H1 (cell line): ENCODE measurements at regions not wholly inside any gene's neighbourhood (a gene's known extent, or its start where the extent isn't known, plus 50 kb on each side); places are given as distances from the start of the nearest gene placed in this dataset.

Experiments
- CTCF ChIA-PET: fragments of 300-600 bp; sonication (Branson Sonifier 250); formaldehyde crosslinking; loops from one replicate; lab custom pipeline; 2021; ENCODE audit not compliant: partially characterized antibody; lab: Charles Lee
- POLR2A ChIA-PET: fragments of 300-600 bp; sonication (Branson Sonifier 250); formaldehyde crosslinking; loops from one replicate; lab custom pipeline; 2021; ENCODE audit warnings: inconsistent platforms; ENCODE audit not compliant: partially characterized antibody; lab: Charles Lee
- DNase-seq, 2 experiments: peaks; one replicate each; pipeline versions ENCODE4 v3.0.0 to v3.0.0-alpha.2; 2010 to 2022; ENCODE audit warnings: low spot score in 2 of 2, low read depth in 1 of 2, mixed read lengths in 1 of 2
- FAIRE-seq: peaks from 2 replicates; lab custom pipeline; 2011; peaks lifted over from hg19 to GRCh38; lab: Jason Lieb, UNC
- H2AFZ ChIP-seq: 2 replicates; pipeline ENCODE4 v1.8.1; 2012; ENCODE audit warnings: low read length, inconsistent platforms
- H2AK5ac ChIP-seq: 2 replicates; pipeline ENCODE4 v1.6.1; 2013; ENCODE audit warnings: low read depth, low read length
- H2BK120ac ChIP-seq: replicated peaks from 2 replicates; pipeline ENCODE3; 2013; ENCODE audit warnings: low read depth, low read length, inconsistent platforms
- H2BK12ac ChIP-seq: 2 replicates; pipeline ENCODE4 v1.6.1; 2013; ENCODE audit warnings: low read depth, low read length
- H2BK15ac ChIP-seq: 2 replicates; pipeline ENCODE4 v1.6.1; 2013; ENCODE audit warnings: low read length
- H2BK20ac ChIP-seq: 2 replicates; pipeline ENCODE4 v1.6.1; 2013; ENCODE audit warnings: low read length
- H2BK5ac ChIP-seq: 2 replicates; pipeline ENCODE4 v1.6.1; 2013; ENCODE audit warnings: low read depth, low read length
- H3K14ac ChIP-seq: 2 replicates; pipeline ENCODE4 v1.6.1; 2013; ENCODE audit warnings: inconsistent platforms; ENCODE audit not compliant: insufficient read length
- H3K18ac ChIP-seq: 2 replicates; pipeline ENCODE4 v1.6.1; 2013; ENCODE audit warnings: low read length; ENCODE audit errors: extremely low read depth
- H3K23ac ChIP-seq: 2 replicates; pipeline ENCODE4 v1.6.1; 2013; ENCODE audit warnings: inconsistent platforms; ENCODE audit not compliant: insufficient read length
- H3K23me2 ChIP-seq: 2 replicates; pipeline ENCODE4 v1.6.1; 2013; ENCODE audit warnings: low read depth, low read length
- H3K27ac ChIP-seq: 2 replicates; pipeline ENCODE4 v1.6.1; 2011; ENCODE audit warnings: low read depth, low read length, inconsistent platforms
- H3K27me3 ChIP-seq, 4 experiments: replicated peaks in 1 of 4; 1 replicate in 1 of 4; 2 replicates in 3 of 4; pipeline versions ENCODE4 v1.6.1 to v1.8.1; 2011 to 2013; ENCODE audit warnings: low read length in 3 of 4, mild to moderate bottlenecking in 3 of 4, inconsistent platforms in 2 of 4, mixed read lengths in 2 of 4, moderate library complexity in 1 of 4; ENCODE audit not compliant: control insufficient read depth in 3 of 4, insufficient read depth in 3 of 4; ENCODE audit errors: extremely low read depth in 1 of 4
- H3K36me3 ChIP-seq, 4 experiments: 2 replicates each; pipeline versions ENCODE4 v1.6.1 to v1.8.1; 2011 to 2013; ENCODE audit warnings: mild to moderate bottlenecking in 4 of 4, low read length in 3 of 4, moderate library complexity in 2 of 4, control low read depth in 1 of 4, inconsistent platforms in 1 of 4; ENCODE audit not compliant: insufficient read depth in 4 of 4, control insufficient read depth in 2 of 4
- H3K4ac ChIP-seq: replicated peaks from 2 replicates; pipeline ENCODE3; 2013; ENCODE audit warnings: low read length, low read depth, mixed read lengths, inconsistent platforms; ENCODE audit not compliant: insufficient read length
- H3K4me1 ChIP-seq, 4 experiments: replicated peaks in 1 of 4; 1 replicate in 1 of 4; 2 replicates in 3 of 4; pipeline versions ENCODE4 v1.6.1 to v1.8.1; 2011 to 2013; ENCODE audit warnings: low read length in 3 of 4, inconsistent platforms in 2 of 4, mixed read lengths in 1 of 4; ENCODE audit not compliant: insufficient read depth in 4 of 4, control insufficient read depth in 3 of 4
- H3K4me2 ChIP-seq, 2 experiments: 2 replicates each; pipeline versions ENCODE4 v1.6.1 to v1.8.1; 2011 to 2013; ENCODE audit warnings: low read depth in 2 of 2, low read length in 2 of 2, control low read depth in 1 of 2, inconsistent platforms in 1 of 2, mild to moderate bottlenecking in 1 of 2; ENCODE audit not compliant: insufficient read depth in 1 of 2
- H3K4me3 ChIP-seq, 4 experiments: fragments of 200-600, 300-600 bp in 1 of 4; sonication (generic), shearing (Covaris generic), sonication (Bioruptor Twin) in 1 of 4; 2 replicates each; pipeline versions ENCODE4 v1.5.1 to v1.8.1; 2011 to 2016; ENCODE audit warnings: low read length in 4 of 4, low read depth in 3 of 4, control low read depth in 2 of 4, inconsistent platforms in 2 of 4, mild to moderate bottlenecking in 2 of 4, mixed read lengths in 1 of 4, moderate library complexity in 1 of 4; ENCODE audit not compliant: insufficient read depth in 2 of 4; ENCODE audit errors: extremely low read depth in 1 of 4
- H3K56ac ChIP-seq: replicated peaks from 2 replicates; pipeline ENCODE3; 2013; ENCODE audit warnings: low read depth, mild to moderate bottlenecking, mixed read lengths, low read length, inconsistent platforms; ENCODE audit not compliant: insufficient read length
- H3K79me1 ChIP-seq: 2 replicates; pipeline ENCODE4 v1.6.1; 2013; ENCODE audit warnings: low read depth, low read length, control low read depth
- H3K79me2 ChIP-seq, 2 experiments: 2 replicates each; pipeline versions ENCODE4 v1.6.1 to v1.8.1; 2012 to 2013; ENCODE audit warnings: low read length in 2 of 2, mild to moderate bottlenecking in 2 of 2, inconsistent platforms in 1 of 2; ENCODE audit not compliant: insufficient read depth in 2 of 2, control insufficient read depth in 1 of 2
- H3K9ac ChIP-seq, 4 experiments: replicated peaks in 1 of 4; 1 replicate in 1 of 4; 2 replicates in 3 of 4; pipeline versions ENCODE4 v1.6.1 to v1.8.1; 2011 to 2013; ENCODE audit warnings: low read depth in 3 of 4, low read length in 3 of 4, control low read depth in 2 of 4, mild to moderate bottlenecking in 2 of 4, moderate library complexity in 2 of 4, inconsistent platforms in 1 of 4; ENCODE audit errors: extremely low read depth in 1 of 4
- H3K9me3 ChIP-seq, 2 experiments: 2 replicates each; pipeline versions ENCODE4 v1.6.1 to v1.8.1; 2012 to 2013; ENCODE audit warnings: mild to moderate bottlenecking in 2 of 2, moderate library complexity in 2 of 2, control low read depth in 1 of 2, inconsistent platforms in 1 of 2, low read depth in 1 of 2, low read length in 1 of 2, mixed read lengths in 1 of 2; ENCODE audit not compliant: insufficient read depth in 2 of 2
- H4K20me1 ChIP-seq, 2 experiments: replicated peaks in 1 of 2; 2 replicates each; pipeline versions ENCODE3 to v1.8.1; 2011 to 2013; ENCODE audit warnings: inconsistent platforms in 2 of 2, low read length in 2 of 2, mild to moderate bottlenecking in 1 of 2; ENCODE audit not compliant: insufficient read depth in 2 of 2, control insufficient read depth in 1 of 2
- H4K5ac ChIP-seq: 2 replicates; pipeline ENCODE4 v1.6.1; 2013; ENCODE audit warnings: low read length, low read depth, mixed read lengths, inconsistent platforms; ENCODE audit not compliant: insufficient read length
- H4K8ac ChIP-seq: 2 replicates; pipeline ENCODE4 v1.8.0; 2013; ENCODE audit warnings: mild to moderate bottlenecking, moderate library complexity, low read length, inconsistent platforms; ENCODE audit not compliant: insufficient read depth; ENCODE audit errors: extremely low read depth
- H4K91ac ChIP-seq: replicated peaks from 2 replicates; pipeline ENCODE3; 2013; ENCODE audit warnings: low read length, mixed read lengths, inconsistent platforms; ENCODE audit not compliant: insufficient read length
- ASH2L ChIP-seq: fragments of 200-600, 300-600 bp; sonication (generic); IDR thresholded peaks from one replicate; pipeline ENCODE4 v1.7.1; 2017; ENCODE audit warnings: low read length
- BRCA1 ChIP-seq: IDR thresholded peaks from 2 replicates; pipeline ENCODE4 v1.6.1; 2012; ENCODE audit warnings: low read depth, low read length, improper control_type of control experiment
- CBX5 ChIP-seq: fragments of 300-800, 300-1000 bp; sonication (generic); IDR thresholded peaks from 2 replicates; pipeline ENCODE4 v1.7.1; 2016; ENCODE audit warnings: antibody characterized with exemption, low read length, low read depth
- CEBPB ChIP-seq: IDR thresholded peaks from 2 replicates; pipeline ENCODE4 v1.6.1; 2012; ENCODE audit warnings: low read depth, low read length
- CHD2 ChIP-seq: IDR thresholded peaks from 2 replicates; pipeline ENCODE4 v1.6.1; 2012; ENCODE audit warnings: low read length, improper control_type of control experiment
- EGR1 ChIP-seq: IDR thresholded peaks from 2 replicates; pipeline ENCODE4 v1.6.1; 2011; ENCODE audit warnings: low read depth, low read length, borderline replicate concordance
- EP300 ChIP-seq, 2 experiments: IDR thresholded peaks; 1 replicate in 1 of 2; 2 replicates in 1 of 2; pipeline ENCODE4 v1.6.1; 2011 to 2012; ENCODE audit warnings: low read depth in 2 of 2, low read length in 2 of 2, mild to moderate bottlenecking in 2 of 2, borderline replicate concordance in 1 of 2, inconsistent platforms in 1 of 2, moderate library complexity in 1 of 2
- JUND ChIP-seq: IDR thresholded peaks from 2 replicates; pipeline ENCODE4 v1.6.1; 2011; ENCODE audit warnings: mild to moderate bottlenecking, improper control_type of control experiment, low read length
- KDM5A ChIP-seq: fragments of 200-600 bp; IDR thresholded peaks from 2 replicates; pipeline ENCODE4 v1.7.1; 2012; ENCODE audit warnings: mild to moderate bottlenecking, low read length, inconsistent platforms, mixed read lengths
- MAFK ChIP-seq: IDR thresholded peaks from 2 replicates; pipeline ENCODE4 v1.6.1; 2012; ENCODE audit warnings: low read depth, mild to moderate bottlenecking, improper control_type of control experiment, low read length
- NANOG ChIP-seq: IDR thresholded peaks from 2 replicates; pipeline ENCODE4 v1.6.1; 2011; ENCODE audit warnings: low read length, low read depth, mild to moderate bottlenecking, inconsistent platforms; ENCODE audit not compliant: insufficient read depth, poor library complexity, severe bottlenecking
- RFX5 ChIP-seq: IDR thresholded peaks from 2 replicates; pipeline ENCODE4 v1.6.1; 2011; ENCODE audit warnings: low read depth, low read length, improper control_type of control experiment, borderline replicate concordance
- RNF2 ChIP-seq: fragments of 200-900, 300-1000 bp; sonication (generic); IDR thresholded peaks from 2 replicates; pipeline ENCODE4 v1.7.1; 2016; ENCODE audit warnings: borderline replicate concordance, low read depth, mild to moderate bottlenecking, antibody characterized with exemption, low read length; ENCODE audit not compliant: poor library complexity, severe bottlenecking; ENCODE audit errors: missing control alignments
- SP1 ChIP-seq: IDR thresholded peaks from 2 replicates; pipeline ENCODE4 v1.6.1; 2011; ENCODE audit warnings: low read depth, low read length
- TAF7 ChIP-seq: optimal IDR thresholded peaks from 2 replicates; pipeline ENCODE3; 2011; ENCODE audit warnings: low read depth, mild to moderate bottlenecking, inconsistent platforms, low read length, moderate library complexity, borderline replicate concordance
- YY1 ChIP-seq: IDR thresholded peaks from 2 replicates; pipeline ENCODE4 v1.6.1; 2011; ENCODE audit warnings: low read depth, mild to moderate bottlenecking, low read length
- WGBS, 2 experiments: shearing (Covaris generic) in 1 of 2; methylation state at CpG; one replicate each; pipeline versions ENCODE4 v1.1.6 to v1.1.7; 2013 to 2015; ENCODE audit warnings: low lambda C conversion rate in 2 of 2, mixed read lengths in 2 of 2, inconsistent platforms in 1 of 2, low coverage in 1 of 2, missing lambda C conversion rate in 1 of 2; ENCODE audit not compliant: insufficient replicate concordance in 2 of 2, insufficient coverage in 1 of 2, insufficient read length in 1 of 2; ENCODE audit errors: extremely low coverage in 1 of 2, missing lambda C conversion rate in 1 of 2; 5-methylcytosine and 5-hydroxymethylcytosine counted together

DNA sequence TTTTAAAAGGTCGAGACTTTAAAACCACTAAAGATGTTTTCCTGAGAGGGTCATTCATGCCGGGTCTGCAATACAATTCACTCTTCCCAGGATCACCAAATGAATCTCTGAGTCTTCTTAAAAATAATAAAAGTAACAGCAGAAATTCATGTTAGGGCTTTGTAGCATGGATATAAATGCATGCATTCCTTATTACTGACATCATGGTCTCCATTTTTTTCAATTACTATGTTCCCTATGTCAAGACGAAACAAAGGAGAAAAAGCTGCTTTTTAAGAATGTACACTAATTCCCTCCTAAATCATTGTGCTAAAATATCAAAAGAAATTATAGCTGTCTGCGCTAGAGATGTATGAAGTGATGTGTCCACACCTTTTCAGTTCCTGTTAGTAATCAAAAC, 789.9 kb upstream of the LRRC4C start:
- peaks cover 0 to under 1% (median 0%) of the 10 kb centered on the region in 4 experiments; a peak in 2 of 7 replicates for H3K4me1 ChIP-seq
- FAIRE-seq (no peak), DNase-seq (no peak)
- no peak overlapping the region for H3K56ac ChIP-seq
- peaks cover 5% of the 10 kb centered on the region in 2 experiments; a peak in 1 of 4 replicates for H3K9me3 ChIP-seq
- H2AK5ac ChIP-seq, result no peak overlapping the region
- H3K79me1 ChIP-seq, result no peaks in the 10 kb centered on the region
- no peak overlapping the region for H3K14ac ChIP-seq
- WGBS, 2 experiments, result 96% methylated on average over 4 of the region's 4 CpGs; no CpG with 5 or more reads in 1 of the 2 experiments
- no peaks in the 10 kb centered on the region for H3K23me2 ChIP-seq
- no peak overlapping the region for H3K18ac ChIP-seq
- H2BK20ac ChIP-seq, result no peak overlapping the region
- no peak overlapping the region for H4K5ac ChIP-seq
- H3K27me3 ChIP-seq, result no peaks in the 10 kb centered on the region
- ChIA-PET POLR2A (no interaction called here), CTCF (no interaction called here)
- no peak overlapping the region for H2BK120ac ChIP-seq
- H3K79me2 ChIP-seq, result no peaks in the 10 kb centered on the region
- no peaks in the 10 kb centered on the region for H4K20me1 ChIP-seq
- no peak overlapping the region for H2BK5ac ChIP-seq
- no peak for TF ChIP-seq SP1
- TF ChIP-seq NANOG, result no peak
- TF ChIP-seq MAFK, result no peak
- no peak for TF ChIP-seq TAF7
- TF ChIP-seq EGR1, result no peak
- no peak for TF ChIP-seq CBX5
- TF ChIP-seq RNF2, result no peak
- TF ChIP-seq BRCA1, result no peak
- TF ChIP-seq RFX5, result no peak
- TF ChIP-seq YY1, result no peak
- no peak for TF ChIP-seq CHD2
- TF ChIP-seq JUND, result no peak
- TF ChIP-seq KDM5A, result no peak
- TF ChIP-seq EP300 (IDR thresholded peaks at IDR 0.05; ENCODE audit: borderline replicate concordance in 1 of 2, low read depth in 2 of 2, low read length in 2 of 2), result no peak
- no peak for TF ChIP-seq ASH2L
- TF ChIP-seq CEBPB, result no peak
- H2BK15ac ChIP-seq, result no peak overlapping the region
- H3K23ac ChIP-seq, result no peak overlapping the region
- no peak overlapping the region for H3K4ac ChIP-seq
- no peak overlapping the region for H2AFZ ChIP-seq
- no peak overlapping the region for H4K8ac ChIP-seq
- no peak overlapping the region for H2BK12ac ChIP-seq
- H3K4me2 ChIP-seq, result no peak overlapping the region
- no peak overlapping the region for H3K9ac ChIP-seq
- H4K91ac ChIP-seq, result no peak overlapping the region
- H3K36me3 ChIP-seq, result no peaks in the 10 kb centered on the region
- H3K27ac ChIP-seq, result no peak overlapping the region
- H3K4me3 ChIP-seq, result no peak overlapping the region
